DOHH2 (cell line): ENCODE measurements at regions not wholly inside any gene's neighbourhood (a gene's known extent, or its start where the extent isn't known, plus 50 kb on each side); places are given as distances from the start of the nearest gene placed in this dataset.

Source experiments
- EZH2phosphoT487 ChIP-seq: fragments of 200-600 bp; sonication (generic); IDR thresholded peaks from 2 replicates; pipeline ENCODE4 v1.6.1; 2017; ENCODE audit warnings: borderline replicate concordance, mild to moderate bottlenecking, antibody characterized with exemption, low read length, moderate library complexity, mixed read lengths
- TF ChIP-seq, protein P1 (sequence below): fragments of 200-600 bp; sonication (generic); IDR thresholded peaks from one replicate; pipeline ENCODE4 v1.5.1; 2014; ENCODE audit warnings: antibody characterized with exemption, mild to moderate bottlenecking, low read depth, low read length; ENCODE audit not compliant: poor library complexity, severe bottlenecking

GRCh38 chr4:84220990-84221389, 278.1 kb downstream of the NKX6-1 start:
- no peak for TF ChIP-seq EZH2phosphoT487
- TF ChIP-seq, protein P1, sequence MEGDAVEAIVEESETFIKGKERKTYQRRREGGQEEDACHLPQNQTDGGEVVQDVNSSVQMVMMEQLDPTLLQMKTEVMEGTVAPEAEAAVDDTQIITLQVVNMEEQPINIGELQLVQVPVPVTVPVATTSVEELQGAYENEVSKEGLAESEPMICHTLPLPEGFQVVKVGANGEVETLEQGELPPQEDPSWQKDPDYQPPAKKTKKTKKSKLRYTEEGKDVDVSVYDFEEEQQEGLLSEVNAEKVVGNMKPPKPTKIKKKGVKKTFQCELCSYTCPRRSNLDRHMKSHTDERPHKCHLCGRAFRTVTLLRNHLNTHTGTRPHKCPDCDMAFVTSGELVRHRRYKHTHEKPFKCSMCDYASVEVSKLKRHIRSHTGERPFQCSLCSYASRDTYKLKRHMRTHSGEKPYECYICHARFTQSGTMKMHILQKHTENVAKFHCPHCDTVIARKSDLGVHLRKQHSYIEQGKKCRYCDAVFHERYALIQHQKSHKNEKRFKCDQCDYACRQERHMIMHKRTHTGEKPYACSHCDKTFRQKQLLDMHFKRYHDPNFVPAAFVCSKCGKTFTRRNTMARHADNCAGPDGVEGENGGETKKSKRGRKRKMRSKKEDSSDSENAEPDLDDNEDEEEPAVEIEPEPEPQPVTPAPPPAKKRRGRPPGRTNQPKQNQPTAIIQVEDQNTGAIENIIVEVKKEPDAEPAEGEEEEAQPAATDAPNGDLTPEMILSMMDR: no peak
